Esophagus squamous epithelium (tissue), 4 donors: ENCODE measurements at regions not wholly inside any gene's neighbourhood (a gene's known extent, or its start where the extent isn't known, plus 50 kb on each side); places are given as distances from the start of the nearest gene placed in this dataset.

Experiments used
- CTCF ChIP-seq, 6 experiments: fragments of 450-650 bp in 4 of 6; fragments of 200-600 bp in 2 of 6; sonication (generic) in 2 of 6; IDR thresholded peaks; one replicate each; pipeline ENCODE4 v1.5.1; 2016 to 2019; ENCODE audit warnings: antibody characterized with exemption in 6 of 6, mild to moderate bottlenecking in 4 of 6, moderate library complexity in 4 of 6
- POLR2A ChIP-seq, 4 donors: fragments of 450-650 bp; IDR thresholded peaks; one replicate each; pipeline ENCODE4 v1.6.1; 2017; ENCODE audit warnings: antibody characterized with exemption in 4 of 4, mild to moderate bottlenecking in 4 of 4, moderate library complexity in 3 of 4

DNA sequence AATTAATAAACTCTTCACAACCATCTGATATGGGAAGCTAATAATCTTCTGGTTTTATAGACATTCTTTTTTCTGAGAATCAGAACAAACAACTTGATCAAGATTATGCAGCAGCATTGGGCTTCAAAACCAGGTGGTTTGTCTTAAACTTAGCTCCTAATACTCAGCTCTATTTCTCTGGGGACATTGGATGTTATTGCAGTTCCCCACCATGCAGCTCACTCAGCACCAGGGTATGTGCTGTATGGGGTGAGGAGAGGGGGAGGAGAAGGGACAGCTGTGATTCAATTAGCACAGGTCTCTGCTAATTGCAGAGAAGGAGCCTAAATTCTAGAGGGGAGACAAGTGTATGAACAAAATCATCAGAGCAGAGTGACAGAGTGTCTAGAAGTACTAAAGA lies 210.7 kb upstream of the TNC start:
- TF ChIP-seq CTCF (IDR thresholded peaks at IDR 0.05) (no peak), POLR2A (IDR thresholded peaks at IDR 0.05) (no peak)
